ENCODE measurements at regions not wholly inside any gene's neighbourhood (a gene's known extent, or its start where the extent isn't known, plus 50 kb on each side); places are given as distances from the start of the nearest gene placed in this dataset.

DNA sequence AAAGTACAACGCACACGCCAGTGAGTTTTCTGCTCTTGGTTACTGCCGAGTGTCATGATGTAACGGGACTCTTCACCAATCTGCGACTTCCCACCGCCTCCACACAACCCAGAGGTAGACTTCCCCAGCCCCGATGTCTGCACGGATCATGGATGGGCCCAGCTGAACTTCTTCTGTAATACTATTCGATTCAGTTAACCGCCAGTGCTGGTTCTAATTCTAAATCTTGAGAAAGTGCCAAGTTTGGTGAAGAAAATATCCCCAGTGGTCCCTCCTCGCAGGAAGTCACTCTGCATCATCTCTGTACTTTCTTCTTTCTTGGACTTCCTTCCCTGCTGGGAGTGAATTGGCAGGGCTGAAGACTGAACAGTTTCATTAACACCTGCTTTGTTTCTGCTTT is 77.6 kb upstream of the SLC35F4 start:
- Histone ChIP-seq H3K27me3 (ENCODE audit: control insufficient read depth, insufficient read depth, low read length) (no peaks in the 10 kb centered on the region), H3K36me3 (ENCODE audit: control insufficient read depth, insufficient read depth, low read length) (no peaks in the 10 kb centered on the region), H3K4me3 (ENCODE audit: low read depth, low read length) (no peak overlapping the region)
- DNase-seq (ENCODE audit: low read depth) = no peak
- POLR2A ChIA-PET = no interaction called here
- TF ChIP-seq, protein P1, sequence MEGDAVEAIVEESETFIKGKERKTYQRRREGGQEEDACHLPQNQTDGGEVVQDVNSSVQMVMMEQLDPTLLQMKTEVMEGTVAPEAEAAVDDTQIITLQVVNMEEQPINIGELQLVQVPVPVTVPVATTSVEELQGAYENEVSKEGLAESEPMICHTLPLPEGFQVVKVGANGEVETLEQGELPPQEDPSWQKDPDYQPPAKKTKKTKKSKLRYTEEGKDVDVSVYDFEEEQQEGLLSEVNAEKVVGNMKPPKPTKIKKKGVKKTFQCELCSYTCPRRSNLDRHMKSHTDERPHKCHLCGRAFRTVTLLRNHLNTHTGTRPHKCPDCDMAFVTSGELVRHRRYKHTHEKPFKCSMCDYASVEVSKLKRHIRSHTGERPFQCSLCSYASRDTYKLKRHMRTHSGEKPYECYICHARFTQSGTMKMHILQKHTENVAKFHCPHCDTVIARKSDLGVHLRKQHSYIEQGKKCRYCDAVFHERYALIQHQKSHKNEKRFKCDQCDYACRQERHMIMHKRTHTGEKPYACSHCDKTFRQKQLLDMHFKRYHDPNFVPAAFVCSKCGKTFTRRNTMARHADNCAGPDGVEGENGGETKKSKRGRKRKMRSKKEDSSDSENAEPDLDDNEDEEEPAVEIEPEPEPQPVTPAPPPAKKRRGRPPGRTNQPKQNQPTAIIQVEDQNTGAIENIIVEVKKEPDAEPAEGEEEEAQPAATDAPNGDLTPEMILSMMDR (IDR thresholded peaks at IDR 0.05; ENCODE audit: insufficient read depth, low read depth, low read length) = no peak
- CTCF ChIA-PET = no interaction called here

DNA sequence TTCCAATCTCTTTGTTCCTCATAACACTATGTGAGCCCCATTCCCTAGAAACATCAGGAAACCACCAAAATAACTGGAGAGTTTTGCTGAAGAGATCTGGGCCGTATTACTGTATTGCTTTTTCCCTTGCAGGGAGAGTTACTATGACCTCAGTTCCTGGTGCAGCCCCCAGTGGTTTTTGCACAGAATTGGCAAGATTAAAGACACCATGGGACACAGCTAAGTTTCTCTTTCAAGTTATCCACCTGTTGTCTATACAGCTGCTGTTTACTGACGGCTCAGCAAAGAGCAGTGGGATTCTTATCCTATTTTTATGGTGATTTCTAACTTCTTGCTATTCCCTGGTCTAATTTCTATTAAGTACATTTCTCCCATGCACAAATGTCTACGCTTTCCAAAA is 77.1 kb upstream of the SLC35F4 start:
- TF ChIP-seq, protein P1 (IDR thresholded peaks at IDR 0.05; ENCODE audit: insufficient read depth, low read depth, low read length) = no peak
- H3K4me3 ChIP-seq (ENCODE audit: low read depth, low read length) = no peak overlapping the region
- CTCF ChIA-PET = no interaction called here
- DNase-seq (ENCODE audit: low read depth) = no peak
- no peaks in the 10 kb centered on the region for H3K27me3 ChIP-seq (ENCODE audit: control insufficient read depth, insufficient read depth, low read length)
- no peaks in the 10 kb centered on the region for H3K36me3 ChIP-seq (ENCODE audit: control insufficient read depth, insufficient read depth, low read length)
- POLR2A ChIA-PET = no interaction called here

DNA sequence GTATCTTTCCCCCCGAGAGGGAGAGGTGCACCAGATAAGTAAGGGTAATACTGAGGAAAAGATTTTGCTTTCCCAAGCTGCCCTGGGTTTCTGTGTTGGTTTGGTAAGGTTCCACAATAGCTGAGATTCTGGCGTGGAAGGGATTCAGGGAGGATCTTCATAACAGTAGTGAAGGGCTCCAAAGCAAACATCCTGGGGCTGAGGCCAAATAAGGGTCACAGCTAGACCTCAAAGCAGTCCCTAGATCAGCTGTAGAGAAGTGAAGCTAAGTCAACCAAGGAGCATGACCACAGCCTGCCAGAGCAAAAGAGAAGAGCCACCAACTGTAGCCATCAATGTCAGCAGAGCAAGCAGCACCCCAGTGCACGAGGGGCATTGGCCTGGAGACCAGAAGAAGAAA is 73.2 kb upstream of the SLC35F4 start:
- no peaks in the 10 kb centered on the region for H3K27me3 ChIP-seq (ENCODE audit: control insufficient read depth, insufficient read depth, low read length)
- CTCF ChIA-PET = interaction anchor here (0.6 to 1.1 kb wide), 2 partner anchors 16 to 24 kb away, joined by 3 read pairs; no protein-coding TSS in a partner anchor
- no peaks in the 10 kb centered on the region for H3K36me3 ChIP-seq (ENCODE audit: control insufficient read depth, insufficient read depth, low read length)
- H3K4me3 ChIP-seq (ENCODE audit: low read depth, low read length) = no peak overlapping the region
- POLR2A ChIA-PET = no interaction called here
- TF ChIP-seq, protein P1 (IDR thresholded peaks at IDR 0.05; ENCODE audit: insufficient read depth, low read depth, low read length) = no peak
- no peak for DNase-seq (ENCODE audit: low read depth)

DNA sequence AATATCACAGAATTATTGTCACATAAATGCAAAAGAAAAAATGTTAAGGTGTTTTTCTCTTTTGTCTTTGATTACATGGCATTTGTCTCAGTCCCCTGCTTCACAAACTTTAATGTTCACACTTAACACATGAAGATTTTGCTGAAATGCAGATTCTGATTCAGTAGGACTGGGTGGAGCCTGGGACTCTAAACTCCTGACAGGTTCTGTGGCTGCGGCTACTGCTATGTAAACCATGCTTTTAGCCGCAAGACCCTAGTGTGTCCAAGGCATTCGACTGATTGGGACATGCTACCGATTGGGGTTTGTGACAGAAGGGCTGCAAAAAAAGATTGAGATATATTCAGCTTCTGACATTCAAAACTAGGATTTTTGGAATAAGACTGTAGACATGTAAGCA is 72.6 kb upstream of the SLC35F4 start:
- ChIA-PET CTCF (no interaction called here), POLR2A (no interaction called here)
- TF ChIP-seq, protein P1 (IDR thresholded peaks at IDR 0.05; ENCODE audit: insufficient read depth, low read depth, low read length) = no peak
- H3K4me3 ChIP-seq (ENCODE audit: low read depth, low read length) = no peak overlapping the region
- DNase-seq (ENCODE audit: low read depth) = no peak
- no peaks in the 10 kb centered on the region for H3K27me3 ChIP-seq (ENCODE audit: control insufficient read depth, insufficient read depth, low read length)
- no peaks in the 10 kb centered on the region for H3K36me3 ChIP-seq (ENCODE audit: control insufficient read depth, insufficient read depth, low read length)

DNA sequence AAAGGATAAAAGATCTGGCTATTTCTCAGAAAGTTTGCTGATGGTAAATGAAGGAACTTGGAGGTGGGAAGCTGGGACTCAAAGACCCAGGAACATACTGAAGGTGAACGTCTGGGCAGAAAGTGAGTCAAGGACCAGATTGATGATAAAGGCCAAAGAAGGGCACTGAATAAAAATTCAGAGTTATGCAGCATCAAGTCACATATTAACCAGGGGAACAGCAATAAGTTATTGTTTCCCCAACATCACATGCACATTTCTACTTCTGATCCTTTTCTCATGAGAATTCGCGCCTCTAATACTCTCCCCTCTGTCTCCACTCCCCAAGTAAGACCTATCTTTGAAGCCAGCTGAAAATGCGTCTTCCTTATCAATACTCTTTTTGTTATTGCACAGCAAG is 71.8 kb upstream of the SLC35F4 start:
- Histone ChIP-seq H3K4me3 (ENCODE audit: low read depth, low read length) (no peak overlapping the region), H3K36me3 (ENCODE audit: control insufficient read depth, insufficient read depth, low read length) (no peaks in the 10 kb centered on the region), H3K27me3 (ENCODE audit: control insufficient read depth, insufficient read depth, low read length) (no peaks in the 10 kb centered on the region)
- DNase-seq (ENCODE audit: low read depth) = no peak
- CTCF ChIA-PET = no interaction called here
- POLR2A ChIA-PET = no interaction called here
- TF ChIP-seq, protein P1 (IDR thresholded peaks at IDR 0.05; ENCODE audit: insufficient read depth, low read depth, low read length) = no peak
